ENCODE measurements at regions not wholly inside any gene's neighbourhood (a gene's known extent, or its start where the extent isn't known, plus 50 kb on each side); places are given as distances from the start of the nearest gene placed in this dataset.

DNA sequence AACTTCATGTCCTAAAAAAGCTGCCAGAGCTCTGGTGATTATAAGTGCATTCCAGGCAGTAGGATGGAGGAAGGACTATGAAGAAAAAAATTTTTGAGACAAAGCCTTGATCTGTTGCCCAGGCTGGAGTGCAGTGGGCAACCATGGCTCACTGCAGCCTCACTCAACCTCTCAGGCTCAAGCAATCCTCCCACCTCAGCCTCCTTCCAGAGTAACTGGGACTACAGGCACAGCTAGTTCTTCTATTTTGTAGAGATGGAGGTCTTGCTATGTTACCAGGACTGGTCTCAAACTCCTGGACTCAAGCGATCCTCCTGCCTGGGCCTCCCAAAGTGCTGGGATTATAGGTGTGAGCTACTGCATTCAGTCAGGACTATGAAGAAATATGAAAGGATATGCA is 161.2 kb downstream of the IRS2 start:
- Histone ChIP-seq H3K9me3 (no peaks in the 10 kb centered on the region), H3K27me3 (no peaks in the 10 kb centered on the region), H3K4me3 (no peak overlapping the region), H3K4me1 (peaks cover 0 to 17% (median 7%) of the 10 kb centered on the region in 4 donors), H3K27ac (no peak overlapping the region), H3K36me3 (no peaks in the 10 kb centered on the region)
- DNase-seq: no peak
- intact Hi-C loops (cut with DNase I; ENCODE audit: low total_unique reads): no loop called here
- TF ChIP-seq, protein P1, sequence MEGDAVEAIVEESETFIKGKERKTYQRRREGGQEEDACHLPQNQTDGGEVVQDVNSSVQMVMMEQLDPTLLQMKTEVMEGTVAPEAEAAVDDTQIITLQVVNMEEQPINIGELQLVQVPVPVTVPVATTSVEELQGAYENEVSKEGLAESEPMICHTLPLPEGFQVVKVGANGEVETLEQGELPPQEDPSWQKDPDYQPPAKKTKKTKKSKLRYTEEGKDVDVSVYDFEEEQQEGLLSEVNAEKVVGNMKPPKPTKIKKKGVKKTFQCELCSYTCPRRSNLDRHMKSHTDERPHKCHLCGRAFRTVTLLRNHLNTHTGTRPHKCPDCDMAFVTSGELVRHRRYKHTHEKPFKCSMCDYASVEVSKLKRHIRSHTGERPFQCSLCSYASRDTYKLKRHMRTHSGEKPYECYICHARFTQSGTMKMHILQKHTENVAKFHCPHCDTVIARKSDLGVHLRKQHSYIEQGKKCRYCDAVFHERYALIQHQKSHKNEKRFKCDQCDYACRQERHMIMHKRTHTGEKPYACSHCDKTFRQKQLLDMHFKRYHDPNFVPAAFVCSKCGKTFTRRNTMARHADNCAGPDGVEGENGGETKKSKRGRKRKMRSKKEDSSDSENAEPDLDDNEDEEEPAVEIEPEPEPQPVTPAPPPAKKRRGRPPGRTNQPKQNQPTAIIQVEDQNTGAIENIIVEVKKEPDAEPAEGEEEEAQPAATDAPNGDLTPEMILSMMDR (IDR thresholded peaks at IDR 0.05): no peak

DNA sequence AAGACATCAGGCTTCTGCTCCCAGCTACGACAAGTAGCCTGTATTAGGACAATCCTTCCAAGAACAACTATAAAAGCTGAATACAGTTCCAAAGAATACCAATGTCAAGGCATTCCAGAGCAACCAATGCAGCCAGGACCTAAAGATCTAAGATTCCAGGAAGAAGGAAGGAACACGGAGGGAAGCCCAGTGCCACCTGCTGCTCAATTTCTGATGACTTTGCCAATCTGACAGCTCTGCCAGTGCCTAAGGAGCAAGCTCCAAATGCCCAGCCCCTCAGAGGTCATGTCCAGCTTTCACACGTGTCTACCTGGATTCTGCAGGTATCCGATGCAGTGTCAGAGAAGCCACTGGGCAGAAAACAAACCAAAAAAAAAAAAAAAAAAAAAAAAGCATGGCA is 164.4 kb downstream of the IRS2 start:
- no peaks in the 10 kb centered on the region for H3K9me3 ChIP-seq
- H3K27ac ChIP-seq: no peak overlapping the region
- DNase-seq: no peak
- H3K4me3 ChIP-seq: no peak overlapping the region
- TF ChIP-seq, protein P1 (IDR thresholded peaks at IDR 0.05): no peak
- no peaks in the 10 kb centered on the region for H3K4me1 ChIP-seq
- no peaks in the 10 kb centered on the region for H3K36me3 ChIP-seq
- no peaks in the 10 kb centered on the region for H3K27me3 ChIP-seq
- intact Hi-C loops (cut with DNase I; ENCODE audit: low total_unique reads): no loop called here

DNA sequence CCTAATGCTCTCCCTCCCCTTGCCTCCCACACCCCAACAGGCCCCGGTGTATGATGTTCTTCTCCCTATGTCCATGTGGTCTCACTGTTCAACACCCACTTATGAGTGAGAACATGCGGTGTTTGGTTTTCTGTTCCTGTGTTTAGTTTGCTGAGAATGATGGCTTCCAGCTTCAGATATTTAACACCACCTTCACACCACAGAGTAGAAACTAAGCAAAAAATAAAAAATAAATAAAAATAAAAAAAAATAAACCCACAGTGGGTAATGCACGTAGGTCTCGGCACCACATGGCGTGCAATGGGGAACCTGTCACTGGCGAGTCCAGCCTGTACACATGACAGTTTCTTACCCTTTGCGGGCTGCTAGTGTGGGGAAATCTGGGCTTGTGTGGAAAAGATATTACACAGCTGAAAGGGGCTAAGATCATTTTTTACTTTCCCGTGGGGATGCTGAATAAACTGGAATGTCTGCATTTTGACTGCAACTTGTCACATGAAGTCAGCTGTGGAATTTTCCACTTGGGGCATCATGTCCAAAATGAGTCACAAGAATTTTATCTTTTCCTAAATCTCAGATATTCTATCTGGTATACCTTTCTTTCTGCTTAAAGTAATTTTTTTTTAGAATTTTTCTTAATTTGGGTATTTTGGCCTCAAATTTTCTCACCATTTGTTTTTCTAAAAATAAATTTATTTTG is 170.5 kb downstream of the IRS2 start:
- Histone ChIP-seq H3K9me3 (no peaks in the 10 kb centered on the region), H3K4me1 (peaks cover 0 to 3% (median 0%) of the 10 kb centered on the region in 4 donors), H3K27ac (no peak overlapping the region), H3K27me3 (no peaks in the 10 kb centered on the region), H3K36me3 (no peaks in the 10 kb centered on the region), H3K4me3 (no peak overlapping the region)
- intact Hi-C loops (cut with DNase I; ENCODE audit: low total_unique reads): no loop called here
- no peak for DNase-seq
- TF ChIP-seq, protein P1 (IDR thresholded peaks at IDR 0.05): no peak

- Histone ChIP-seq H3K27me3 (no peaks in the 10 kb centered on the region), H3K9me3 (no peaks in the 10 kb centered on the region), H3K4me1 (peaks cover 0 to 3% (median 0%) of the 10 kb centered on the region in 4 donors), H3K4me3 (no peak overlapping the region), H3K36me3 (no peaks in the 10 kb centered on the region), H3K27ac (no peak overlapping the region)
- intact Hi-C loops (cut with DNase I; ENCODE audit: low total_unique reads): no loop called here
- DNase-seq: no peak
- TF ChIP-seq, protein P1 (IDR thresholded peaks at IDR 0.05): no peak
These were observed 174.3 kb downstream of the IRS2 start for GRCh38 chr13:109611912-109612691.

GRCh38 chr13:109610517-109610916 is 175.9 kb downstream of the IRS2 start:
- Histone ChIP-seq H3K27me3 (no peaks in the 10 kb centered on the region), H3K36me3 (no peaks in the 10 kb centered on the region), H3K9me3 (no peaks in the 10 kb centered on the region), H3K27ac (no peak overlapping the region), H3K4me1 (no peaks in the 10 kb centered on the region), H3K4me3 (no peak overlapping the region)
- intact Hi-C loops (cut with DNase I; ENCODE audit: low total_unique reads): no loop called here
- TF ChIP-seq, protein P1 (IDR thresholded peaks at IDR 0.05): no peak
- DNase-seq: peak in 1 of 2 donors; percentile 36
